Esophagus squamous epithelium (tissue), 4 donors: ENCODE measurements at regions not wholly inside any gene's neighbourhood (a gene's known extent, or its start where the extent isn't known, plus 50 kb on each side); places are given as distances from the start of the nearest gene placed in this dataset.

Experiments used
- CTCF ChIP-seq, 6 experiments: fragments of 450-650 bp in 4 of 6; fragments of 200-600 bp in 2 of 6; sonication (generic) in 2 of 6; IDR thresholded peaks; one replicate each; pipeline ENCODE4 v1.5.1; 2016 to 2019; ENCODE audit warnings: antibody characterized with exemption in 6 of 6, mild to moderate bottlenecking in 4 of 6, moderate library complexity in 4 of 6
- POLR2A ChIP-seq, 4 donors: fragments of 450-650 bp; IDR thresholded peaks; one replicate each; pipeline ENCODE4 v1.6.1; 2017; ENCODE audit warnings: antibody characterized with exemption in 4 of 4, mild to moderate bottlenecking in 4 of 4, moderate library complexity in 3 of 4

- TF ChIP-seq CTCF (IDR thresholded peaks at IDR 0.05) (no peak), POLR2A (IDR thresholded peaks at IDR 0.05) (no peak)
These were observed 1012.1 kb downstream of the TMEM182 start for GRCh38 chr2:103773884-103774283.
